GM21360 (cell line): ENCODE measurements at regions not wholly inside any gene's neighbourhood (a gene's known extent, or its start where the extent isn't known, plus 50 kb on each side); places are given as distances from the start of the nearest gene placed in this dataset.
"Not testable (repeated sequence)": the region's sequence is repeated elsewhere in the genome, so short reads cannot be mapped to it uniquely, and the experiment has no call there.

Source experiments
- ATAC-seq: cut with Tn5 transposase; IDR thresholded peaks from one replicate; pipeline ENCODE4 v1.9.1; 2021; ENCODE audit warnings: mild to moderate bottlenecking, moderate library complexity; ENCODE audit not compliant: unreplicated experiment

DNA sequence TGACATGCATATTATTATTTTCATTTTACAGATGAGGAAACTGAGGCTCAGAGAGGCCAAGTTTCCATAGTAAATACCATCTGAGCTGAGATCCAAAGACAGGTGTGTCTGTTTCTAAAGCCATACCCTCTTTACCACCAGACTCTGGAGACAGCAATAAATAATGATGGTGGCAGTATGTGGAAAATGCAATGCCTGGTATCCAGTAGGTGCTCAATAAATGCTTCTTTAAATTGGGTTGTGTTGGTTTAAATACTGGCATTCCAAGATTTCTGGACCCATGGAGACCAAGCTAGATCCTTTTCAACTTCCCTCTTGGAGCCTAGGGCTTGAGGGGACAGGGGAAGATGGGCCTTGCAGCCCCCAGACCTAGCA is 221.3 kb upstream of the MSX2 start:
- no peak for ATAC-seq

DNA sequence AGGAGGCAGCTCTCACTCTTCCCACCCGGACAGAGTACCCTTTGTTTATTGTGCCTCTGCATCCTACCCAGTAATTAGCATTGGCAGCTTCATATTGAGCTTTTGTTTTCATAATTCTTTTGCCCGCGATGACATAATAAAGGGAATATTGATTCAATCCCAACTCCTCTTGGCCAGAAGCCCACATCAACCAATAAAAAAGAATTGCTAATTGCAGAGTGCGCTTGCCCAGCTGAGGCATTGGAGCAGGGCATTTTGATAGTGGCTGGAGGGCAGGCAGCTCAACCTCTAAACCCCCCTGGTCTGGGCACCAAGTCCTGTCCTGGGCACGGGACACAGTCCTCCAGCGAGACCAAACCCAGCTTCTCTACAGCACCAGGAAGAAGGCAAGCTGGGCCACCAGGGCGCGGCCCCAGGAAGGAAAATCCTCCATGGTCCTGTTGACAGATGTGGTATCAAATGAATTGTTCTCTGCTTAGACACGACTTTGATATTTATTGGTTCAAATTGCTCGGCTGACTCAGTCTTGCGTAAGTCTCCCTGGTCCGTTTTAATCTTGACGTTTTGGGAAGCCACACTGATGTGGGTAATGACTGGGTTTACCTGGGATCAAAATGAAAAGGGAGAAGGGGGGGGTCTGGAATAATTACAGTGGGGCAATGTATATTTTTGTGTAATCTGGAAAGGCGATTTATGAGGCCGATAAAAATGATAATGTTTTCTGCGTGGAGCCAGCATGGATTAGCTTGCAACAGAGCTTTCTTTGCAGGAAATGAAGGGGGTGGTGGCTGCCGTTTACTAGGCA is 220.7 kb upstream of the MSX2 start:
- no peak for ATAC-seq

- ATAC-seq = no peak
These were observed 220.1 kb upstream of the MSX2 start for GRCh38 chr5:174504266-174504726.

- no peak for ATAC-seq
These were observed 218.8 kb upstream of the MSX2 start for GRCh38 chr5:174505621-174506020.

DNA sequence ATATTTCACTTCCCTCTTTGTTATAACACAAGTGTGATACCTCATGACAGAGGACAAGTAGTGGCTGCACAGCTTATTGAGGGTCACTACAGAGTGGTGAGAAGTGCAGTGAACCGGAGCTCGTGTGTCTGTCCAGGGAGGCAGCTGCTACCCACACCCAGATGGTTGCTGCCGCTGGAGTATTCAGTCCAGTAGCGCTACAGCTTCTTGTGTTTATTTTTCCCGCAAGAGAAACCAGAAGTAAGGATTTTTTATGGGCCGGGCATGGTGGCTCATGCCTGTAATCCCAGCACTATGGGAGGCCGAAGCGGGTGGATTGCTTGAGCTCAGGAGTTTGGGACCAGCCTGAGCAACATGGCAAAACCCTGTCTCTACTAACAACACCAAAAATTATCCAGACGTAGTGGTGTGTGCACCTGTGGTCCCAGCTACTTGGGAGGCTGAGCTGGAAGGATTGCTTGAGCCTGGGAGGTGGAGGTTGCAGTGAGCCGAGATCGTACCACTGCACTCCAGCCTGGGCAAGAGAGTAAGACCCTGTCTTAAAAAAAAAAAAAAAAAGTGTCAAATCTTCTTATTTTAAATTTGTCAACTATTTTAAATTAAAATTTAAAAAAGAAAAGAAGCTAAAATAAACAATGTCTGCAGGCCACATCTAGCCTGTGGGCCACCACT is 213.5 kb upstream of the MSX2 start:
- ATAC-seq = not testable (repeated sequence)

DNA sequence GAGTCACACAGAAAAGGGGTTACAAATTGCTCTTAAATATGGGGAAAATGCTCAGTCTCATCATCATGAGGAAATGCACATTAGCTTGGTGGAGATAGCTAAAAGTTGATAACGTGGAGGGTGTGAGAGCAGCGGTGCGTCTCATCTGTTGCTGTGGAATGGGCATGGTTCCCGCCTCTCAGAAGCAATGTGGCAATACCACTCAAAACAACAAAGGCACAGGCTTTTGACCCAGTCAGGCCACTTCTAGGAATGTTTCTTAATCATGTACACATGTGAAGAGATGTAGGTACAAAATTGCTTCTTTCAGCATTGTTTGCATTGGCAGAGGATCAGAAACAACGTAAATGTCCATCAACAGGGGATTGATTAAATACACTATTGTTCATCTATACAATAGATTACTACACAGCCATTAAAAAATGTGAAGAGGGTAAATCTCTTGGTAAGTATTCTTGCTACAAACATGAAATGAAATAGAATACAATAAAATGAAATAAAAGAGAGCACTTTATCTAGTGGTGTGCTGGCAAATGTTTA is 212.6 kb upstream of the MSX2 start:
- no peak for ATAC-seq

DNA sequence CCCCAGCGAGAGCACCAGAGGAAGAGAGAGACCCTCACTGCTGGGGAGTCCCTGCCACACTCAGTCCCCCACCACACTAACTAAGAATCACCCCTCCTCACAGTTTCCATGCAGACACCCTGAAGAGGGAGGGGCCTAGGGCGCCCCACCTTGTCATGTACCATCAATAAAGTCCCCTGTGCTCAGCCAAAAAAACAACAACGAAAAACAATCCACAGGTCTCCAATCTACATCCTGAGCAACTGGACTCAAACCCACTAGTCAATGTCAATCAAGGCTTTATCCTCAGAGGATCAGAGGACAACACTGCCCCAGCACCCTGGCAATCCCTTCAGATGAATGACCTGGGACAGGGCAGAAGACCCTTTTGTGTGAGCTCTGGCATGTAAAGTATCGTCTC is 210.1 kb upstream of the MSX2 start:
- no peak for ATAC-seq

GRCh38 chr5:174514983-174515394 is 209.4 kb upstream of the MSX2 start:
- ATAC-seq = no peak

- ATAC-seq = no peak
These were observed 207.6 kb upstream of the MSX2 start for GRCh38 chr5:174516741-174517140.

GRCh38 chr5:174518512-174518911 is 205.9 kb upstream of the MSX2 start:
- ATAC-seq = no peak

GRCh38 chr5:174520420-174521396 is 203.7 kb upstream of the MSX2 start:
- no peak for ATAC-seq

DNA sequence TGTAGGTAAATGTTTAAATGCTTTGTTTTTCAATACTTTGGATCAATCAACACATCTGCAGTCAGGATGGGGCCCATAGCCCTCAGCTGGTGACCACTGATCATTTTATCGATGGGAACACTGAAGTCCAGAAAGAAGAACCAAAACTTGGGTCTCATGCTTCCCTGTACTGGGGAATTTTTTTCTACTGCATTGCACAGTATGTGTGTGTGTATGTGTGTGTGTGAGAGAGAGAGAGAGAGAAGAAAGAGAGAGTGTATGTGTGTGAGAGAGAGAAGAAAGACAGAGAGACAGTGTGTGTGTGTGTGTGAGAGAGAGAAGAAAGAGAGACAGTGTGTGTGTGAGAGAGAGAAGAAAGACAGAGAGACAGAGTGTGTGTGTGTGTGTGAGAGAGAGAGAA is 202.9 kb upstream of the MSX2 start:
- no peak for ATAC-seq

- ATAC-seq = no peak
These were observed 201.7 kb upstream of the MSX2 start for GRCh38 chr5:174522480-174523260.

GRCh38 chr5:174523311-174524071 is 200.9 kb upstream of the MSX2 start:
- no peak for ATAC-seq

- ATAC-seq = no peak
These were observed 200.0 kb upstream of the MSX2 start for GRCh38 chr5:174524351-174524750.

- no peak for ATAC-seq
These were observed 198.2 kb upstream of the MSX2 start for GRCh38 chr5:174526177-174526576.

DNA sequence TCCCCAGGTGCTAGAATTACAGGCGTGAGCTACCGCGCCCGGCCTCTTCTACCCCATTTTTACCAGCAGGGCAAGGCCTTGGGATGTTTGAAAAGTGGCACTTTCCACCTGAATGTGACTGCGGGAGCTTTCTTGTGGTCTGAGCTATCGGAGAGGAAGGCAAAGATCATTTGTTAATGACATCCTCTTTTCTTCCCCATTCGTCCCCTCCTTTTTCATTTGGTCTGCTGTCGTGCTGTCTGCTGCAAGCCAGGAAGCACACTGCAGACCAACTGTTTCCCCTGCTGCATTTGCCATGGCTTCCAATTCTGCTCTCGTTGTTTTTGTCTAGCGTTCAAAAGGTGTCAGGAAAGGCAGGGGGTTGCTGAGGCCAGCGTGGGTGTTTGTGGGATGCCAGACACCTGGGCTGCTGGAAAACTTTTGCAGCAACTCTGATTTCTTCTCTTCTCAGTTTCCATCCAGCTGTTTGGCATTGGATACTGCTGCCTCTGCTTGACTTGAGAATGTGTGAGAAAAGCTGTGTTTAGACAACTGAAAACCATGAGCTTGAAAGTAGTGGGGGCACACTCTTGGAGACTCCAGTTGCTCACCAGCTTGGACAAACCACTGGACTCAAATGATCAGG is 196.4 kb upstream of the MSX2 start:
- ATAC-seq = no peak

GRCh38 chr5:174528821-174529544 is 195.4 kb upstream of the MSX2 start:
- no peak for ATAC-seq
